Stimulated activated naive CD8-positive, alpha-beta T cell treated with anti-CD3 and anti-CD28 coated beads, Interleukin-15, Interleukin-2, amounts not matched to agents 100 ng/mL and 50 ng/mL, for 24 hours (primary cell): ENCODE measurements at regions not wholly inside any gene's neighbourhood (a gene's known extent, or its start where the extent isn't known, plus 50 kb on each side); places are given as distances from the start of the nearest gene placed in this dataset.

Experiments used
- H3K27ac Mint-ChIP-seq: one replicate; pipeline ENCODE4 v1.8.0; 2021; ENCODE audit warnings: mild to moderate bottlenecking, mixed read lengths
- H3K27me3 Mint-ChIP-seq: one replicate; pipeline ENCODE4 v1.8.0; 2021; ENCODE audit warnings: mixed read lengths
- H3K36me3 Mint-ChIP-seq: one replicate; pipeline ENCODE4 v1.8.0; 2021; ENCODE audit warnings: low read depth, mixed read lengths
- H3K4me1 Mint-ChIP-seq: one replicate; pipeline ENCODE4 v1.8.0; 2021; ENCODE audit warnings: low read depth, mixed read lengths
- H3K4me3 Mint-ChIP-seq: one replicate; pipeline ENCODE4 v1.8.0; 2021; ENCODE audit warnings: mild to moderate bottlenecking, mixed read lengths
- H3K9me3 Mint-ChIP-seq: one replicate; pipeline ENCODE4 v1.8.0; 2021; ENCODE audit warnings: mixed read lengths

- peaks cover 4% of the 10 kb centered on the region for H3K27me3 Mint-ChIP-seq
- H3K9me3 Mint-ChIP-seq, result no peaks in the 10 kb centered on the region
- H3K4me3 Mint-ChIP-seq, result no peak overlapping the region
- no peak overlapping the region for H3K27ac Mint-ChIP-seq
- no peaks in the 10 kb centered on the region for H3K4me1 Mint-ChIP-seq
- no peaks in the 10 kb centered on the region for H3K36me3 Mint-ChIP-seq
These were observed 97.1 kb downstream of the DUSP10 start for GRCh38 chr1:221644663-221645258.

- Mint-ChIP-seq H3K4me3 (no peak overlapping the region), H3K9me3 (no peaks in the 10 kb centered on the region), H3K4me1 (no peaks in the 10 kb centered on the region), H3K27me3 (peaks cover 4% of the 10 kb centered on the region), H3K27ac (no peak overlapping the region), H3K36me3 (no peaks in the 10 kb centered on the region)
These were observed 93.7 kb downstream of the DUSP10 start for GRCh38 chr1:221648201-221648600.
